HFFc6 (cell line): ENCODE measurements at regions not wholly inside any gene's neighbourhood (a gene's known extent, or its start where the extent isn't known, plus 50 kb on each side); places are given as distances from the start of the nearest gene placed in this dataset.
"Not testable (repeated sequence)": the region's sequence is repeated elsewhere in the genome, so short reads cannot be mapped to it uniquely, and the experiment has no call there.

Experiments
- DNase-seq: peaks from one replicate; pipeline ENCODE4 v3.0.0-alpha.2; 2018
- H3K27ac Mint-ChIP-seq: 2 replicates; pipeline ENCODE4 v1.8.0; 2020; ENCODE audit warnings: mild to moderate bottlenecking, mixed read lengths
- H3K27me3 Mint-ChIP-seq: 2 replicates; pipeline ENCODE4 v1.8.0; 2021; ENCODE audit warnings: mild to moderate bottlenecking, moderate library complexity, mixed read lengths; ENCODE audit not compliant: insufficient read depth
- H3K36me3 Mint-ChIP-seq: 2 replicates; pipeline ENCODE4 v1.8.0; 2021; ENCODE audit warnings: low read depth, mixed read lengths
- H3K4me1 Mint-ChIP-seq: 2 replicates; pipeline ENCODE4 v1.8.0; 2020; ENCODE audit warnings: low read depth, mixed read lengths
- H3K4me3 Mint-ChIP-seq: 2 replicates; pipeline ENCODE4 v1.8.0; 2020; ENCODE audit warnings: mild to moderate bottlenecking, moderate library complexity, mixed read lengths
- H3K9me3 Mint-ChIP-seq: 2 replicates; pipeline ENCODE4 v1.8.0; 2020; ENCODE audit warnings: mild to moderate bottlenecking, mixed read lengths

- H3K4me3 Mint-ChIP-seq, H3K27me3 Mint-ChIP-seq, H3K36me3 Mint-ChIP-seq, DNase-seq, H3K9me3 Mint-ChIP-seq: not testable (repeated sequence)
- H3K27ac Mint-ChIP-seq: peak overlapping the region; percentile 87
- peaks cover 31% of the 10 kb centered on the region for H3K4me1 Mint-ChIP-seq
These were observed 521.0 kb downstream of the IRS2 start for GRCh38 chr13:109265438-109265742.

- Mint-ChIP-seq H3K4me1 (peaks cover 26% of the 10 kb centered on the region), H3K27ac (peak overlapping the region; percentile 87)
- DNase-seq: not testable (repeated sequence)
These were observed 521.6 kb downstream of the IRS2 start for GRCh38 chr13:109264603-109265437.

GRCh38 chr13:109257761-109258157 lies 528.6 kb downstream of the IRS2 start:
- H3K36me3 Mint-ChIP-seq: peaks cover 13% of the 10 kb centered on the region; the same call in 1 of the 2 replicates
- not testable (repeated sequence) for DNase-seq, H3K9me3 Mint-ChIP-seq

More at GRCh38 chr13:109264603-109265437, 521.6 kb downstream of the IRS2 start:
- H3K27me3 Mint-ChIP-seq, H3K4me3 Mint-ChIP-seq, H3K9me3 Mint-ChIP-seq, H3K36me3 Mint-ChIP-seq: not testable (repeated sequence)

More at GRCh38 chr13:109257761-109258157, 528.6 kb downstream of the IRS2 start:
- Mint-ChIP-seq H3K4me1 (peaks cover 52% of the 10 kb centered on the region), H3K27ac (peak overlapping the region; percentile 48)
- not testable (repeated sequence) for H3K4me3 Mint-ChIP-seq, H3K27me3 Mint-ChIP-seq
